ENCODE measurements at regions not wholly inside any gene's neighbourhood (a gene's known extent, or its start where the extent isn't known, plus 50 kb on each side); places are given as distances from the start of the nearest gene placed in this dataset.
"Not testable (repeated sequence)": the region's sequence is repeated elsewhere in the genome, so short reads cannot be mapped to it uniquely, and the experiment has no call there.

DNA sequence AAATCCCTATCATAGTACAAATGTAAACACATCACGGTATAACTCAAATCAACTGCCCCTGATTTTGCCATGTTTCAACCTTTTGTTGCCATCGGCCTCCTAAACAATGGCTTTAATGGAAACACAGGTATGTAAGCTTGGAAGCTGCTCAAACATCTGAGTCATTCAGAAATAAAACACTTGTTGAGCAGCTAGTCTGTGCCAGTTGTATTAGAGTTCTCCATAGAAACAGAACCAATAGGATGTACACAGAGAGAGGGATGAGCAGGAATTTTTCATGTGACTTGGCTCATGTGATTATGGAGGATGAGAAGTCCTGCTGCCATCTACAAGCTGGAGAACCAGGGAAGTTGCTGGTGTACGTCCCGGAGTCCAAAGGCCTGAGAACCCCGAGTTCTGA, 186.1 kb downstream of the LMLN start:
- DNase-seq; ATAC-seq; intact Hi-C loops (cut with DNase I, micrococcal nuclease): not testable (repeated sequence)

DNA sequence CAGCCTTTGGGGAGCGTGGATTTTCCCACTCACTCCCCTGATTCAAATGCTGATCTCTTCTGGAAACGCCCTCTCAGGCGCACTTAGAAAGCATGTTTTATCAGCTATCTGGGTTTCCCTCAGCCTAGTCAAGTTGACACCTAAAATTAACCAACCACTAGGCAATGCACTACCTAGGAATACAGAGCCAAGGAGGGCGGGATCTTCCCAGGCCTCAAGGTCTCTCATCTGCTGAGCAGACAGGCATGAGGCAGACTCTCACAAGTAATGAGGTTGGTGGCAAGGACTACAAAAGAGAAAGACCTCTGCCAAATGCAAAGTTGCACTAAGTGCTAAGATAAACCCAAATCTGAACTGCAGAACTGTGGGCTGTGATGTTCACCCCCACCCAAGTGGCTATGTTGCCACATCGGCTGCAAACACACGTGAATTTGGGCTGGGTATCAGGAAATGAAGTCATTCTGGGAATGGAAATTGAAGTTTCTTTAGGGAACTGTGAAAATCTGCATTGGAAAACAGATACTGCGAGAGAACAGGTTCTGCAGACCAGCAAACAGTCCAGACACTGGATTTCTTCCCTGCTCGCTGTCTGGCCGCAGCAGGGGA, 186.6 kb downstream of the LMLN start:
- ATAC-seq; intact Hi-C loops (cut with DNase I, micrococcal nuclease); DNase-seq: not testable (repeated sequence)

DNA sequence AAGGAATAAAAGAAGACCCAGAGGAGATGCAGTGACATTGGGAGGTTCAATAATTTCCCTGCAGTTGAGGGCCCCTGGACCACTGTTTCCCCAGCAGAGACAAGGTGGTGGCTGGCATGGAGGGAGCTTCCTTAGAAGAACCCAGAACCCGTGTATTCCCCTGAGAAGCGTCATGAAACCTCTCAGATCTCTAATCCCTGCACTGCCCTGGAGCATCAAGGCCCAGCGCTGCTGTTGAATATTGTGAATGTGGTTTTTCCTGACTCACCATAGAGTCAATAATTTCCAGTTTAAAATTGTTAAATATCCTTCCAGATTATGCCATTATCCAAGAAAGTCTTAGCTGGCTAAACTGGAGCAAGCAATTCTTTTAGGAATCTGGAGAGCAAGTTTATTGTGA, 187.2 kb downstream of the LMLN start:
- DNase-seq; ATAC-seq; intact Hi-C loops (cut with DNase I, micrococcal nuclease): not testable (repeated sequence)

DNA sequence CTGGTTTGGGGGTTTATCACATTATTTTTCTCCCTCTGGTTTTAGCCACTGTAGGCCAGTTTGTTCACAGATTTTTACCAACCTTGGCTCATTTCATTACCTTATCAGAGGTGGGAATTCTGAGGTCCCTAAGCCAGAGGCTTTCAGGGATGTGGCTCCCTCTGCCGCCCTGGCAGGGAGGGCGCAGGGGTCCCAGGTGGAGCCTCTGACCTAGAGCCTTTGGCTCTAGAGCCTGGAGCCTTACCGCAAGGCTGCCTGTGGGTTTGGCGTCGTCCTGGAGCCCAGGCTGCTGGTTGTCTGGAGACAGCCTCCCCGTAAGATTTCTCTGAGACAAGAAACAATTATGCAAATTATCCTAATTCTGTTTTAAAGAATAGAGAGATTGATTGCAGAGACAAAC, 188.0 kb downstream of the LMLN start:
- intact Hi-C loops (cut with DNase I, micrococcal nuclease); DNase-seq; ATAC-seq: not testable (repeated sequence)

- ATAC-seq; intact Hi-C loops (cut with DNase I, micrococcal nuclease): not testable (repeated sequence)
Observed at GRCh38 chr3:198149904-198150303, 189.9 kb downstream of the LMLN start.

DNA sequence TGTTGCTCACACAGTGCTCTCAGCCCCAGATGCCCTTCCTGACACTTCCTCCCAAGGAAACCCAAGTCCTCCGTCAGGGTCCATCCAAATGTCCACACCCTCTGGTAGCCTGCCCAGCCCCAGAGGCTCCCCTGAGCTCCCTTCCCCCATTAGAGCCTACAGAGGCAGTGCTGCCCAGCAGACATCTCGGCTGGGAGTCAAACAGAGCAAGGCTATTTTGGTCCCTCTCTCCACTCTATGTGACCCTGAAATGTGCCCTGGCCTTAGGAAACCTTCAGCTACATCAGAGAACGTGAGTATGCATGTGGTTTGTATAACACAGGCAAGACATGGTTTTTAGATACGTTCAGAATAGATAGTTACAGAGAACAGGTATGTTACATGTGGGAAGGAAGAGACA, 191.8 kb downstream of the LMLN start:
- ATAC-seq; DNase-seq; intact Hi-C loops (cut with DNase I, micrococcal nuclease): not testable (repeated sequence)

More at GRCh38 chr3:198149904-198150303, 189.9 kb downstream of the LMLN start:
- not testable (repeated sequence) for DNase-seq

- ATAC-seq; intact Hi-C loops (cut with DNase I, micrococcal nuclease): not testable (repeated sequence)
Observed at GRCh38 chr3:198155771-198156170, 195.8 kb downstream of the LMLN start.

DNA sequence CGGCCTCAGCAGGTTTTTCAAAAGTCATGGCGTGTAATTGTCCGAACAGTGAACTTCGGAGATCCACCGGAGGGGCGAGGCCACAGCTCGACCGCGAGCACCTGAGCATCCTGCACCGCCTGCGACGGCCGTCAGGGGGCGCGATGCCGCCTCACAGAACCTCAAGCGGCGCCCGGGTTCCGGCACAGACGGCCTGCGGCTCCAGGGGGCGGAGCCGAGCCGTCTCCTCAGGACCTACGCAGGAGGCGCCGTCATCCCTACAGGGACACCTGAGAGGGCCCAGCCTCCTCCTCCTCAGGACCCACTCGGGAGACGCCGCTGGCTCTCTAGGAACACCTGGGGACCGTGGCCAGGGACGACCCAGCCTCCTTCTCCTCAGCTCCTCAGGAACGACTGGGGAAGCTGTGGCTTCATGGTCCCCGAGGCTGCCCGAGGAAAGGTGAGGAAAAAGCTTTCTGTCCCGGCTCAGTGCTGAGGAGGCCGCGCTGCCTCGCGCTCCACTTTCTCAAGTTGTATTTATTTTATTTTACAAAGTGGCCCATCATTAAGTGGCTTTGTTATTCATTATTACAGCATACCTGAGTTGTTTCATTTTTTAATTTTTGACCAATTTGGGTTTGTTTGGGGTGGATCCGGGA, 197.3 kb downstream of the LMLN start:
- intact Hi-C loops (cut with DNase I, micrococcal nuclease); DNase-seq: not testable (repeated sequence)
- peak; percentile 100 for ATAC-seq

More at GRCh38 chr3:198155771-198156170, 195.8 kb downstream of the LMLN start:
- DNase-seq: not testable (repeated sequence)

DNA sequence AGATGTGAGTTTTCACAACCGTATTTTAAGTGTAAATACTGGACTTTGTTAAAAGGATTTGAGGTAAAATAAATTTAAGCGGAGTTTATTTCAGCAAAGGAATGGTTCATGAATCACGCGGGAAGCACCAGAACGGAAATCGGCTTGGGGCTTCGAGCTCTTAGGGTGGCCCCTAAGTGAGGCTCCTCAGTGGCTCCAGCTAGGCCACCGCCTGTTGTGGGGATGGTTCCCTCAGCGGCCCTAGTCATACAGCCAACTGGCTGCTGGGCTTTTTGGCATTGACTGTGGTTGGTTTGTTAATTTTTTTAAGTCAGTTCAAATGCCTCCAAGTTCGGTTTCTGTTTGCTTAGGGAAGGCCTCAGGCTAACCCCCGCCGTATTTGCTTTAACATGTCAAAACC, 198.0 kb downstream of the LMLN start:
- DNase-seq; intact Hi-C loops (cut with DNase I, micrococcal nuclease): not testable (repeated sequence)
- ATAC-seq: peak; percentile 29

DNA sequence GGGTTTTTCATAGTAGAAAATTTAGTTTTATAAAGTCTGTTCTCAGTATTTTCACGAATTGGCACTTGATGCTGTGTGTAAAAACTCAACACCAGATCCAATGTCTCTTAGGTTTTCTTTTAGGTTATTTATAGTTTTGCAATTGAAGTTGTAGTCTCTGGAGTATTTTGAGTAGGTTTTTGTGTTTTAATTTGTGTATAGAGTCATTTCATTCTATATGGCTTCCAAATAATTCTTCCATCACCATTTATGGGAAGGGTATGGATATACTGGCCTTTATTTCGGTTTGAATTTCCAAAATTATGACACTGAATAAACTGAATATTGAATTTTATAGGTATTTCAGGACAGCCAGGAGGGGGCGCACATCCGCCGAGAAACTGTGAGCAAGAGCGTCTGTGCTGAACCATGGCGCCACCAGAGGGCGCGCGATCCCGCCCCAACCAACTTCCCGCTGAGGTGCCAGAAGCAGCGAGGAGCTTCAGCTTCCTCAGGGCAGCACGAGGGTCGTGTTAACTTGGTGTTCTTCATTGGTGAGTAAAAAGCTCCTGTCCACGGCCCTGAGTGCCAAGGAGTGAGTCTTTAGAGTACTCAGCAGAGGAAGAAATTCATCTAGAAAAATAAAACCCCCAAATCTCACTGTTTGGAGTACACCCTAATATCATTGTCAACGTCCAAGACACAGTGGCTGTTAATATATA, 207.5 kb downstream of the LMLN start:
- peak; percentile 50 to 79 for DNase-seq
- ATAC-seq; intact Hi-C loops (cut with DNase I, micrococcal nuclease): not testable (repeated sequence)

DNA sequence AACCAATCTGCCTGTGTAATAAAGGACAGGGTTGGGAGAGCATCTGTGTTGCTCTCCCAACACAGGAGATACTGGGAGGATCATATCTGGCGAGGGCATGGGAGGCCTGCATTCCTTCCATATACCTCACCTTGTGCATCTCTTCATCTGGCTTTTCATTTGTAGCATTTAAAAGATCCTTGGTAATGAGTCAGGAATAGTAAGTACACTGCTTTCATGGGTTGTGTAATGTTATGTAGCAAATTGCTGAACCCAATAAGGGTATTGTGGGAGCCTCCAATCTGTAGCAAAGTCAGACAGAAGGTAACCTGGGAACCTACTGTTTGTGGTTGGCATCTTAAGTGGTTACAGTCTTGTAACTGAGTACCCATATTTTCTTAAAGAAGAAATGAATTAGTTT, 210.8 kb downstream of the LMLN start:
- ATAC-seq; intact Hi-C loops (cut with DNase I, micrococcal nuclease): not testable (repeated sequence)

DNA sequence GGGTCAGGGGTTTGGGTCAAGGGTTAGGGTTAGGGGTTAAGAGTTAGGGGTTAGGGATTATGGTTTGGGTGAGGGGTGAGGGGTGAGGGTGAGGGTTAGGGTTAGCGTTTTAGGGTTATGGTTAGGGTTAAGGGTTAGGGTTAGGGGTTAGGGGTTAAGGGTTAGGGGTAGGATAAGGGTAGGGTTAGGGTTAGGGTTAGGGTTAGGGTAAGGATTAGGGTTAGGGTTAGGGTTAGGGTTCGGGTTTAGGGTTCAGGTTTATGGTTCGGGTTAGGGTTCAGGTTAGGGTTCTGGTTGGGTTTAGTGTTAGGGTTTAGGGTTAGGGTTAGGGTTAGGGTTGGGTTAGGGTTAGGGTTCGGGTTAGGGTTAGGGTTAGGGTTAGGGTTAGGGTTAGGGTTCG, 213.1 kb downstream of the LMLN start:
- ATAC-seq; DNase-seq; intact Hi-C loops (cut with DNase I, micrococcal nuclease): not testable (repeated sequence)

More for the DNA sequence above, 210.8 kb downstream of the LMLN start:
- not testable (repeated sequence) for DNase-seq

DNA sequence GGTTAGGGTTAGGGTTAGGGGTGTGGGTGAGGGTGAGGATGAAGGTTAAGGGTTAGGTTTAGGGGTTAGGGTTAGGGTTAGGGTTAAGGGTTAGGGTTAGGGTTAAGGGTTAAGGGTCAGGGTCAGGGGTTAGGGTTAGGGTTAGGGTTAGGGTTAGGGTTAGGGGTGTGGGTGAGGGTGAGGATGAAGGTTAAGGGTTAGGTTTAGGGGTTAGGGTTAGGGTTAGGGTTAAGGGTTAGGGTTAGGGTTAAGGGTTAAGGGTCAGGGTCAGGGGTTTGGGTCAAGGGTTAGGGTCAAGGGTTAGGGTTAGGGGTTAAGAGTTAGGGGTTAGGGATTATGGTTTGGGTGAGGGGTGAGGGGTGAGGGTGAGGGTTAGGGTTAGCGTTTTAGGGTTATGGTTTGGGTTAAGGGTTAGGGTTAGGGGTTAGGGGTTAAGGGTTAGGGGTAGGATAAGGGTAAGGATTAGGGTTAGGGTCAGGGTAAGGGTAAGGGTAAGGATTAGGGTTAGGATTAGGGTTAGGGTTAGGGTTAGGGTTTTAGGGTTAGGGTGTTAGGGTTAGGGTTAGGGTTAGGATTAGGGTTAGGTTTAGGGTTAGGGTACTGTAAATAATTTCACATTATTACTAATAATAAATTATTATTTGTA, 214.0 kb downstream of the LMLN start:
- ATAC-seq; intact Hi-C loops (cut with DNase I, micrococcal nuclease): not testable (repeated sequence)

More for the DNA sequence above, 214.0 kb downstream of the LMLN start:
- not testable (repeated sequence) for DNase-seq

All from left colon (tissue), 2 donors.